ENCODE measurements at regions not wholly inside any gene's neighbourhood (a gene's known extent, or its start where the extent isn't known, plus 50 kb on each side); places are given as distances from the start of the nearest gene placed in this dataset.

DNA sequence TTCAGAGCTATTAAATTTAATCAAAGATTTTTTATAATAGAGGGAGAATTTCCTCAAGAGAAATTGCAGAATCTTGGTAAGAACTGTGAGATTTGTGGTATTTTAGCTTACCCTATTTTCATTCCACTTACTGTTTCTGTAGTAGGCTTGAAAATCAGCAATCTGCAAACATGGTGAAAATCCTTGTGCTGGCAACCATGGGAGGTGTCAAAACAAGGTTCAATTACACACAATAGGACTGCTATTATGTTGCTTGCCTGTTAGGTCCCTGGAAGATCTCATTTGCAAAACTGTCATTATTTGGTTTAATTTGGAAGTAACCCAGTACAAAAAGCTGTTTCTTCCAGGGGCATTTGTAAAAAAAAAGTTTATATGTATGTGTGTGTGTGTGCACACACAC lies 662.8 kb upstream of the SLITRK6 start:
- TF ChIP-seq SP1 (IDR thresholded peaks at IDR 0.05) (no peak), PKNOX1 (IDR thresholded peaks at IDR 0.05) (no peak), ZNF384 (IDR thresholded peaks at IDR 0.05) (no peak), FOXA1 (IDR thresholded peaks at IDR 0.05) (no peak), HDGF (IDR thresholded peaks at IDR 0.05; ENCODE audit: borderline replicate concordance) (no peak), SUZ12 (IDR thresholded peaks at IDR 0.05) (no peak)
